Thoracic aorta (tissue), 2 donors: ENCODE measurements at regions not wholly inside any gene's neighbourhood (a gene's known extent, or its start where the extent isn't known, plus 50 kb on each side); places are given as distances from the start of the nearest gene placed in this dataset.

Source experiments
- ATAC-seq: fragments of 150-250 bp; one replicate; pipeline ENCODE4 v1.8.0; 2017; ENCODE audit warnings: low read depth; ENCODE audit not compliant: insufficient number of reproducible peaks, low FRiP score
- DNase-seq: peaks from one replicate; pipeline ENCODE4 v3.0.0-alpha.2; 2020; ENCODE audit warnings: low spot score
- H3K27ac ChIP-seq, 2 donors: fragments of 200-600 bp; sonication (generic); 1 replicate in 1 of 2; 2 replicates in 1 of 2; pipeline ENCODE4 v1.5.1; 2016; ENCODE audit warnings: mild to moderate bottlenecking in 2 of 2, moderate library complexity in 2 of 2
- H3K27me3 ChIP-seq: fragments of 200-600 bp; sonication (generic); replicated peaks from 2 replicates; pipeline ENCODE4 v1.6.0; 2016; ENCODE audit warnings: mild to moderate bottlenecking; ENCODE audit not compliant: insufficient read depth
- H3K36me3 ChIP-seq: fragments of 200-600 bp; sonication (generic); one replicate; pipeline ENCODE4 v1.5.1; 2016
- H3K4me1 ChIP-seq, 2 donors: fragments of 200-600 bp; sonication (generic); 1 replicate in 1 of 2; 2 replicates in 1 of 2; pipeline versions ENCODE4 v1.5.1 to v1.6.0; 2016; ENCODE audit warnings: low read depth in 2 of 2, mild to moderate bottlenecking in 1 of 2; ENCODE audit not compliant: control insufficient read depth in 1 of 2
- H3K4me3 ChIP-seq: fragments of 200-600 bp; sonication (generic); 2 replicates; pipeline ENCODE4 v1.5.1; 2016; ENCODE audit warnings: mild to moderate bottlenecking
- H3K9me3 ChIP-seq: fragments of 200-600 bp; sonication (generic); 2 replicates; pipeline ENCODE4 v1.5.1; 2016
- TF ChIP-seq, protein P1 (sequence below): fragments of 200-600 bp; sonication (generic); IDR thresholded peaks from one replicate; pipeline ENCODE4 v1.5.1; 2019; ENCODE audit warnings: antibody characterized with exemption

DNA sequence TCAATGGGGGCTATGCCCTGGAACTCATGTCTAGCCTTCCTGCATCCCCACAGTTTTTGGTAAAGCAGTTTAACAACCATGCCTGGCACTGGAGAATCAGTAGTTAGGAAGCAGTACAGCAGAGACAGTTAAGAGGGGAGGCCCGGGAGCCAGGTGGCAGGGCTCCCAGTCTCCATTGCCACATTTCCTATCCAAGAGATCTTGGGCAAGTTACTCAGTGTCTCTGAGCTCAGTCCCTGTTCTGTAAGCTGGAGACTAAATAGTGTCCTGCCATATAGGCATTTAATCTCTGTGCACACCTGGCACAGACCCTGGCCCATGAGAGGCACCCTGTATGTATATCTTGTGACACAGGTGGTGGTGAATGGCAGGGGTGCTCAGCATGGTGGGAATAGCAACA, 156.1 kb upstream of the EOLA2 start:
- ATAC-seq (no peak), DNase-seq (no peak)
- TF ChIP-seq, protein P1, sequence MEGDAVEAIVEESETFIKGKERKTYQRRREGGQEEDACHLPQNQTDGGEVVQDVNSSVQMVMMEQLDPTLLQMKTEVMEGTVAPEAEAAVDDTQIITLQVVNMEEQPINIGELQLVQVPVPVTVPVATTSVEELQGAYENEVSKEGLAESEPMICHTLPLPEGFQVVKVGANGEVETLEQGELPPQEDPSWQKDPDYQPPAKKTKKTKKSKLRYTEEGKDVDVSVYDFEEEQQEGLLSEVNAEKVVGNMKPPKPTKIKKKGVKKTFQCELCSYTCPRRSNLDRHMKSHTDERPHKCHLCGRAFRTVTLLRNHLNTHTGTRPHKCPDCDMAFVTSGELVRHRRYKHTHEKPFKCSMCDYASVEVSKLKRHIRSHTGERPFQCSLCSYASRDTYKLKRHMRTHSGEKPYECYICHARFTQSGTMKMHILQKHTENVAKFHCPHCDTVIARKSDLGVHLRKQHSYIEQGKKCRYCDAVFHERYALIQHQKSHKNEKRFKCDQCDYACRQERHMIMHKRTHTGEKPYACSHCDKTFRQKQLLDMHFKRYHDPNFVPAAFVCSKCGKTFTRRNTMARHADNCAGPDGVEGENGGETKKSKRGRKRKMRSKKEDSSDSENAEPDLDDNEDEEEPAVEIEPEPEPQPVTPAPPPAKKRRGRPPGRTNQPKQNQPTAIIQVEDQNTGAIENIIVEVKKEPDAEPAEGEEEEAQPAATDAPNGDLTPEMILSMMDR, result no peak
- Histone ChIP-seq H3K9me3 (no peaks in the 10 kb centered on the region), H3K27me3 (no peaks in the 10 kb centered on the region), H3K4me3 (no peak overlapping the region), H3K4me1 (no peaks in the 10 kb centered on the region), H3K36me3 (no peaks in the 10 kb centered on the region), H3K27ac (no peak overlapping the region)

DNA sequence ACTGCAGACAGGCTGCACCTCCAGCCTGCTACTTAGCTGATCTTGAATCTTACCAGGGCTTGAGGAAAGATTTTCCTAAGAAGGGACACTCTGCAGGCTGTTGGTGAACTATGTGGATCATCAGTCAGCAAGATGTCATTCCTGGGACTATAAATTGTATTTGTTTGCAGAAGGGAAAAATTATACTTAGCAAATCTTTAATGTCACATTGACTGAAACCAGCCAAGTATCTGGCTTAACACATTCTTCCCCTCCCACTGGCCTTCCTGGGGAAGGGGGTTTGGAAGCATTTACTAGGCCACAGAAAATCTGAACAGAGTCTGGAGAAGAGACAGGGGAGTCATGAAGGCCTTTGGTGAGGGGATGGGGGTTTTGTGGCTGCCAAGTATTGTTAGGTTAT, 156.7 kb upstream of the EOLA2 start:
- H3K4me3 ChIP-seq, result no peak overlapping the region
- DNase-seq (no peak), ATAC-seq (no peak)
- H3K36me3 ChIP-seq, result no peaks in the 10 kb centered on the region
- H3K4me1 ChIP-seq, result no peaks in the 10 kb centered on the region
- no peaks in the 10 kb centered on the region for H3K9me3 ChIP-seq
- H3K27me3 ChIP-seq, result no peaks in the 10 kb centered on the region
- no peak overlapping the region for H3K27ac ChIP-seq
- TF ChIP-seq, protein P1, result no peak

DNA sequence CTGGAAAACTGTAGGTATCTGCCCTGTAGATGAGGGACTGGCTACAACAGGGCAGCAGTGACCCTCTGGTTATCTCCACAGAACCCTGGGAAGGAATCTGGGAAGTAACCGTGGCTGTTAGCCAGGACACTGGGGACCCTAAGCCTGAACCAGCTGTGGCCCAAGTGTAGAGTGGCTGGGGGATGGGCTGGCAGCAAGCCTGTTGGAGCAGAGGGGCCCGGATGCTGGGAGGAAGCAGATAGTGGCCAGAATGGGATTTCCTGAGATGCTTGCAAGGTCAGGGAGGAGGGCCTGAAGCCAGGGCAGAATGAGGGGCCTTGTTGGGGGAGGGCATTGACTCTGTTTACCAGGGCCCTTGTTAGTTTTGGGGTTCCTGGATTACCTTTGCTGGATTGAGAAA, 161.0 kb upstream of the EOLA2 start:
- Histone ChIP-seq H3K9me3 (no peaks in the 10 kb centered on the region), H3K4me3 (no peak overlapping the region), H3K36me3 (no peaks in the 10 kb centered on the region), H3K27ac (no peak overlapping the region), H3K4me1 (no peaks in the 10 kb centered on the region), H3K27me3 (no peaks in the 10 kb centered on the region)
- DNase-seq (no peak), ATAC-seq (no peak)
- TF ChIP-seq, protein P1, result no peak

DNA sequence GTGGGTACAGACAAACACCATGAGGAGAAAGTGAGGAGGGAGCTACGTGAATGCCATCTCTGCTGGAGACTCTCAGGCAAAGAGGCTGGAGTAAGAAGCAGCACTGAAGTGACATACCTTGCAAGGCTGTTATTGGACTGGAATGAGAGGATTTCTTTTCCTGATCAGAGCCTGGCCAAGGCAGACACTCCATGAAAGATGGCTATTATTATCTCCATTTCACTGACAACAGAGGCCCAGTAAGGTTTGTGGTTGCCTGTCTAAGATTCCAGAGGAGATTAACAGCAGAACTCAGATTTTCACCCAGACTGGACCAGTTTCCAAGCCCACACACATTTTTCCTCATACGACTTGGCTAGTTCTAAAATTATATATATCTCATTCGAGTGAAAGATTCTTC, 162.0 kb upstream of the EOLA2 start:
- DNase-seq, result no peak
- Histone ChIP-seq H3K27me3 (no peaks in the 10 kb centered on the region), H3K4me3 (no peak overlapping the region), H3K36me3 (no peaks in the 10 kb centered on the region), H3K9me3 (no peaks in the 10 kb centered on the region), H3K4me1 (no peaks in the 10 kb centered on the region), H3K27ac (no peak overlapping the region)
- ATAC-seq, result no peak
- TF ChIP-seq, protein P1, result no peak

DNA sequence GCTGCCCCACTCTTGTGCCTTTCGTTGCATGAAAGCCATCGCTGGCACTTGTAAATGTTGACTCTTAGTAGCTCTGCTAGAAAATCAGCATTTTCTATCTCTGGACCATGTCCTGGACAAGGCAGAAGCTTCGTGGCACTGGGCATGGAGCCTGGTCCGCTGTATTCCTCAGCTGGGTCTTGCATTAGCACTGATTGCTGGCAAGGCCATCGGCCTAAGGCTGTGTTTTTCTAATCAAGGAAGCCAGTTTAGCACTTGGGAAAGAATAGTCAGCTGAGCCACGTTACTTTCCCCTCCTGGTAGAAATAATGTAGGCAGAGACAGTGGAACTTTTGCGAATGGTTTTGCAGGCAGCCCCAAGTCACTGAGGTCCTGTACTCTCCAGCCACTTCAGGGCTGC, 180.2 kb upstream of the EOLA2 start:
- DNase-seq (no peak), ATAC-seq (no peak)
- no peaks in the 10 kb centered on the region for H3K4me1 ChIP-seq
- H3K9me3 ChIP-seq, result no peaks in the 10 kb centered on the region
- H3K27ac ChIP-seq, result no peak overlapping the region
- no peak overlapping the region for H3K4me3 ChIP-seq
- no peaks in the 10 kb centered on the region for H3K27me3 ChIP-seq
- TF ChIP-seq, protein P1, result no peak
- H3K36me3 ChIP-seq, result no peaks in the 10 kb centered on the region
